Vagina (tissue), 2 donors: ENCODE measurements at regions not wholly inside any gene's neighbourhood (a gene's known extent, or its start where the extent isn't known, plus 50 kb on each side); places are given as distances from the start of the nearest gene placed in this dataset.

Experiments
- DNase-seq, 2 donors: peaks; one replicate each; pipeline ENCODE4 v3.0.0-alpha.2; 2017; ENCODE audit errors: extremely low spot score in 2 of 2
- H3K27ac ChIP-seq: fragments of 200-600 bp; sonication (generic); one replicate; pipeline ENCODE4 v1.5.1; 2019
- H3K27me3 ChIP-seq: fragments of 200-600 bp; sonication (generic); one replicate; pipeline ENCODE4 v1.5.1; 2019
- H3K36me3 ChIP-seq, 2 donors: fragments of 200-600 bp; sonication (generic); one replicate each; pipeline ENCODE4 v1.5.1; 2017 to 2019
- H3K4me1 ChIP-seq: fragments of 200-600 bp; sonication (generic); one replicate; pipeline ENCODE4 v1.5.1; 2019
- H3K4me3 ChIP-seq, 2 donors: fragments of 200-600 bp; sonication (generic); 1 replicate in 1 of 2; 2 replicates in 1 of 2; pipeline ENCODE4 v1.5.1; 2016 to 2019
- H3K9me3 ChIP-seq: fragments of 200-600 bp; sonication (generic); one replicate; pipeline ENCODE4 v1.5.1; 2019
- POLR2A ChIP-seq, 2 donors: fragments of 450-650 bp; IDR thresholded peaks; one replicate each; pipeline ENCODE4 v1.6.1; 2017; ENCODE audit warnings: antibody characterized with exemption in 2 of 2, mild to moderate bottlenecking in 2 of 2, moderate library complexity in 2 of 2
- POLR2AphosphoS5 ChIP-seq, 2 donors: sonication (generic); formaldehyde crosslinking; IDR thresholded peaks; one replicate each; pipeline ENCODE4 v1.9.0; 2017; ENCODE audit warnings: antibody characterized with exemption in 2 of 2, mild to moderate bottlenecking in 2 of 2, low read depth in 1 of 2; ENCODE audit not compliant: insufficient read depth in 1 of 2
- intact Hi-C: fragments of 100-400 bp; cut with DNase I; formaldehyde crosslinking; loops from one replicate; pipeline ENCODE4 v1.15.1; 2023
- TF ChIP-seq, protein P1 (sequence below), 3 experiments: fragments of 450-650 bp in 2 of 3; fragments of 200-600 bp in 1 of 3; sonication (generic) in 1 of 3; IDR thresholded peaks; one replicate each; pipeline ENCODE4 v1.5.1; 2017 to 2019; ENCODE audit warnings: antibody characterized with exemption in 3 of 3, mild to moderate bottlenecking in 2 of 3, moderate library complexity in 2 of 3

DNA sequence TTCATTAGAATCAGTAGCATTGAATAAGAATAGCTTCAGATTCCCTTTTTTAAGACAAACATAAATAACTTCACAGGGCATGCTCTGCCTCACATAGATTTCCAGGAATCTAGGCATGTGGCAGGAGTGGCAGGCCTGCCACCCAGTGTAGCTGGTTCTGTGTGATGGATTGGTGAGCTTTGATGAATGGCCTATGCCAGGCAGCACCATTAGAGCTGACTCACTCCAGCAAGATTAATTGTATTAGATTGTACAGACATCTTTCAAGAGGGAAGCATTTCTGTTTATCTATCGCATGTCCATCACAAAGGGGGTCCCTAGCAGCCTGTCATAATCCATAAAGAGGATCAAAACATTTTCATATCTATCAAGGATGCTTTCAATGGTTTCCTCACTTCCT is 71.9 kb downstream of the NAA11 start:
- Histone ChIP-seq H3K9me3 (no peaks in the 10 kb centered on the region), H3K27me3 (no peaks in the 10 kb centered on the region), H3K27ac (no peak overlapping the region), H3K36me3 (no peaks in the 10 kb centered on the region), H3K4me3 (no peak overlapping the region), H3K4me1 (no peaks in the 10 kb centered on the region)
- no peak for DNase-seq
- intact Hi-C loops: no loop called here
- TF ChIP-seq POLR2AphosphoS5 (IDR thresholded peaks at IDR 0.05; ENCODE audit: insufficient read depth in 1 of 2, low read depth in 1 of 2) (no peak), POLR2A (IDR thresholded peaks at IDR 0.05) (no peak)
- TF ChIP-seq, protein P1, sequence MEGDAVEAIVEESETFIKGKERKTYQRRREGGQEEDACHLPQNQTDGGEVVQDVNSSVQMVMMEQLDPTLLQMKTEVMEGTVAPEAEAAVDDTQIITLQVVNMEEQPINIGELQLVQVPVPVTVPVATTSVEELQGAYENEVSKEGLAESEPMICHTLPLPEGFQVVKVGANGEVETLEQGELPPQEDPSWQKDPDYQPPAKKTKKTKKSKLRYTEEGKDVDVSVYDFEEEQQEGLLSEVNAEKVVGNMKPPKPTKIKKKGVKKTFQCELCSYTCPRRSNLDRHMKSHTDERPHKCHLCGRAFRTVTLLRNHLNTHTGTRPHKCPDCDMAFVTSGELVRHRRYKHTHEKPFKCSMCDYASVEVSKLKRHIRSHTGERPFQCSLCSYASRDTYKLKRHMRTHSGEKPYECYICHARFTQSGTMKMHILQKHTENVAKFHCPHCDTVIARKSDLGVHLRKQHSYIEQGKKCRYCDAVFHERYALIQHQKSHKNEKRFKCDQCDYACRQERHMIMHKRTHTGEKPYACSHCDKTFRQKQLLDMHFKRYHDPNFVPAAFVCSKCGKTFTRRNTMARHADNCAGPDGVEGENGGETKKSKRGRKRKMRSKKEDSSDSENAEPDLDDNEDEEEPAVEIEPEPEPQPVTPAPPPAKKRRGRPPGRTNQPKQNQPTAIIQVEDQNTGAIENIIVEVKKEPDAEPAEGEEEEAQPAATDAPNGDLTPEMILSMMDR (IDR thresholded peaks at IDR 0.05): no peak

DNA sequence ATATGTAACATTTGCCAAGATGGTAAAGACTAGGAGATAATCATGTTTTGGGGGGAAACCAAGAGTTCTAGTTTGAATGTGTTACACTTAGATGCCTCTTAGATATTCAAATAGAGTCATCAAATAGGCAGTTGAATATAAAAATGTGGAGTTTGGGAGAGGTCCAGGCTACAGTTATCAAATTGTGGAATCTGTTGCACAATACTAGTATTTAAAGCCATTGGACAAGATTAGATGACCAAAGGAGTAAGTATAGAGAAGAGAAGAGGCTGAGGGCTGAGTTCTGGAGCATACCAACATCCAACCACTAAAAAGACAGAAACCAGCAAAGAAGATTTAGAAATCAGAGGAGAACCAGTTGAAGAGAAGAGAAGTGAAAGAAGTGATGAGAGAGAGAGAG is 72.7 kb downstream of the NAA11 start:
- Histone ChIP-seq H3K27me3 (no peaks in the 10 kb centered on the region), H3K9me3 (no peaks in the 10 kb centered on the region), H3K36me3 (no peaks in the 10 kb centered on the region), H3K4me3 (no peak overlapping the region), H3K27ac (no peak overlapping the region), H3K4me1 (no peaks in the 10 kb centered on the region)
- intact Hi-C loops: no loop called here
- no peak for DNase-seq
- TF ChIP-seq, protein P1 (IDR thresholded peaks at IDR 0.05): no peak
- TF ChIP-seq POLR2A (IDR thresholded peaks at IDR 0.05) (no peak), POLR2AphosphoS5 (IDR thresholded peaks at IDR 0.05; ENCODE audit: insufficient read depth in 1 of 2, low read depth in 1 of 2) (no peak)

DNA sequence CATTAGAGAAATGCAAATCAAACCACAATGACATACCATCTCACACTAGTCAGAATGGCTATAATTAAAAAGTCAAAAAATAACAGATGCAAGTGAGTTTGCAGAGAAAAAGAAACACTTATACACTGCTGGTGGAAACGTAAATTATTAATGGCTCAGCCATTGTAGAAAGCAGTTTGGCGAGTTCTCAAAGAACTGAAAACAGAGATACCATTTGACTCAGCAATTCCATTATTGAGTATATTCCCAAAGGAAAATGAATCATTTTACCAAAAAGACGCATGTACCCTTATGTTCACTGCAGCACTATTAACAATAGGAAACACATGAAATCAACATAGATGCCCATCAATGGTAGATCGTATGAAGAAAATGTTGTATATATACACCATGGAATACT is 75.0 kb downstream of the NAA11 start:
- intact Hi-C loops: no loop called here
- Histone ChIP-seq H3K27me3 (no peaks in the 10 kb centered on the region), H3K36me3 (no peaks in the 10 kb centered on the region), H3K4me1 (no peaks in the 10 kb centered on the region), H3K27ac (no peak overlapping the region), H3K9me3 (no peaks in the 10 kb centered on the region), H3K4me3 (no peak overlapping the region)
- TF ChIP-seq POLR2A (IDR thresholded peaks at IDR 0.05): no peak
- TF ChIP-seq POLR2AphosphoS5 (IDR thresholded peaks at IDR 0.05; ENCODE audit: insufficient read depth in 1 of 2, low read depth in 1 of 2): no peak
- TF ChIP-seq, protein P1 (IDR thresholded peaks at IDR 0.05): no peak
- no peak for DNase-seq

DNA sequence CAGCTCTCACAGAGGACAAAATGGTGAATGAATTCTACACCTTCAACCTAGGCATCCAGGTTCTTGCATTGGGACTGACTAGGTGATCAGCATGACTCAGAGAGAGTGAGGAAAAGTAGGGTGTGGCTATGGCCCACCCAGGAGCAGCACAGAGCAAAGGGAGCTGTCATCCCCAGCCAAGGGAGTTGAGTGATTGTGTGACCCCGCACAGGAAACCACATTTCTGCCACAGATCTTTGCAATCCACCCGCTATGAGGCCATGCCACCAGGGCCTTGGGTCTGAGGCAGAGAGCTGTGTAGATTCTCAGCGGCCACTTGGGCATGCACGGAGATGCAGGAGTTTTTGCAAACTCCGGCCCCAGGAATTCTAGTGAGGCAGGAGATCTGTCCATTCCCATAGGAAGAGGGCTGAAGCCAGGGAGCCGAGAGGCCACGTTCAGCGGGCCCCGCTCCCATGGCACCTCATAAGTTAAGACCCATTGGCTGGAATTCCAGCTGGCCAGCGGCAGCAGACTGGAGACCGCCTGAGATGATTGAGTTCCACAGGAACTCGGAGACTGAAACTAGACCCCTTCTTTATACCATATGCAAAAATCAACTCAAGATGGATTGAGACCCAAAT is 75.9 kb downstream of the NAA11 start:
- Histone ChIP-seq H3K4me3 (no peak overlapping the region), H3K27me3 (no peaks in the 10 kb centered on the region), H3K36me3 (no peaks in the 10 kb centered on the region), H3K4me1 (no peaks in the 10 kb centered on the region), H3K27ac (no peak overlapping the region), H3K9me3 (no peaks in the 10 kb centered on the region)
- intact Hi-C loops: no loop called here
- TF ChIP-seq, protein P1 (IDR thresholded peaks at IDR 0.05): no peak
- TF ChIP-seq POLR2A (IDR thresholded peaks at IDR 0.05) (no peak), POLR2AphosphoS5 (IDR thresholded peaks at IDR 0.05; ENCODE audit: insufficient read depth in 1 of 2, low read depth in 1 of 2) (no peak)
- DNase-seq: no peak

DNA sequence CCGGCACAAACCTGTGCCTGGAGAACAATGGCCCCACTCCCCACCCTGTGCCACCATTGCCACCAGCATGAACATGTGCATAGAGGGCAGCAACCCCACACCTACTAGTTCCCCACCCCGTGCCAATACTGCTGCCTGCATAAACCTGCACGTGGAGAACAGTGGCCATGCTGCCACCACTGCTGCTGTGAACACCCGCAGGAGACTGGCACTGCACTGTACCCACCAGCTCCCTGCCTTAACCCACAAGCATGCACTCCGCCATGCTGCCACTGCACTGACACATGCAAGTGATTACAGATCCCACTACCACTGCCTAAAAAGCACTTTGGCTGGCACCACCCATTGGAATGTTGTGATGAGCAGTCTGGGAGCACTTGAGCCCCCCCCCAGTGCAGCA is 77.3 kb downstream of the NAA11 start:
- TF ChIP-seq POLR2A (IDR thresholded peaks at IDR 0.05): no peak
- TF ChIP-seq, protein P1 (IDR thresholded peaks at IDR 0.05): no peak
- TF ChIP-seq POLR2AphosphoS5 (IDR thresholded peaks at IDR 0.05; ENCODE audit: insufficient read depth in 1 of 2, low read depth in 1 of 2): no peak
- DNase-seq: no peak
- no peaks in the 10 kb centered on the region for H3K4me1 ChIP-seq
- no peaks in the 10 kb centered on the region for H3K27me3 ChIP-seq
- H3K36me3 ChIP-seq: no peaks in the 10 kb centered on the region
- H3K27ac ChIP-seq: no peak overlapping the region
- no peak overlapping the region for H3K4me3 ChIP-seq
- intact Hi-C loops: no loop called here
- H3K9me3 ChIP-seq: no peaks in the 10 kb centered on the region
